Activated CD4-positive, alpha-beta T cell treated with anti-CD3 and anti-CD28 coated beads, Interleukin-2, amount 10 ng/mL, durations not matched to agents 7 days and 5 days (primary cell): ENCODE measurements at regions not wholly inside any gene's neighbourhood (a gene's known extent, or its start where the extent isn't known, plus 50 kb on each side); places are given as distances from the start of the nearest gene placed in this dataset.

Experiments used
- CTCF ChIA-PET: fragments of 350-600 bp; sonication (Branson Sonifier 250); formaldehyde crosslinking; loops from one replicate; lab custom pipeline; 2021; ENCODE audit warnings: antibody characterized with exemption; lab: Charles Lee
- POLR2A ChIA-PET: fragments of 350-600 bp; sonication (Branson Sonifier 250); formaldehyde crosslinking; loops from one replicate; lab custom pipeline; 2021; ENCODE audit warnings: antibody characterized with exemption; lab: Charles Lee
- DNase-seq: peaks from one replicate; pipeline ENCODE4 v3.0.0-alpha.2; 2020
- H3K27ac Mint-ChIP-seq: one replicate; pipeline ENCODE4 v1.8.0; 2021; ENCODE audit warnings: mild to moderate bottlenecking, moderate library complexity, mixed read lengths
- H3K27me3 Mint-ChIP-seq: one replicate; pipeline ENCODE4 v1.8.0; 2021; ENCODE audit warnings: mixed read lengths
- H3K36me3 Mint-ChIP-seq: one replicate; pipeline ENCODE4 v1.8.0; 2021; ENCODE audit warnings: low read depth, mixed read lengths
- H3K4me1 Mint-ChIP-seq: one replicate; pipeline ENCODE4 v1.8.0; 2021; ENCODE audit warnings: mixed read lengths
- H3K4me3 Mint-ChIP-seq: one replicate; pipeline ENCODE4 v1.8.0; 2021; ENCODE audit warnings: mild to moderate bottlenecking, moderate library complexity, mixed read lengths
- H3K9me3 Mint-ChIP-seq: one replicate; pipeline ENCODE4 v1.8.0; 2021; ENCODE audit warnings: mixed read lengths

- Mint-ChIP-seq H3K4me1 (no peaks in the 10 kb centered on the region), H3K27me3 (no peaks in the 10 kb centered on the region), H3K4me3 (no peak overlapping the region), H3K27ac (no peak overlapping the region), H3K9me3 (no peaks in the 10 kb centered on the region), H3K36me3 (no peaks in the 10 kb centered on the region)
- ChIA-PET POLR2A (interaction anchor here (0.6 kb wide), 1 partner anchor 14 kb away, joined by 4 read pairs; no protein-coding TSS in a partner anchor), CTCF (no interaction called here)
- no peak for DNase-seq
These were observed 454.7 kb downstream of the CBLN2 start for GRCh38 chr18:72089432-72089831.

- Mint-ChIP-seq H3K36me3 (no peaks in the 10 kb centered on the region), H3K4me3 (no peak overlapping the region), H3K27ac (no peak overlapping the region), H3K27me3 (no peaks in the 10 kb centered on the region), H3K4me1 (no peaks in the 10 kb centered on the region), H3K9me3 (no peaks in the 10 kb centered on the region)
- CTCF ChIA-PET, result no interaction called here
- POLR2A ChIA-PET, result no interaction called here
- DNase-seq, result no peak
These were observed 457.7 kb downstream of the CBLN2 start for GRCh38 chr18:72086421-72086820.

- ChIA-PET CTCF (no interaction called here), POLR2A (interaction anchor here (0.6 kb wide), 1 partner anchor 14 kb away, joined by 4 read pairs; no protein-coding TSS in a partner anchor)
- Mint-ChIP-seq H3K4me3 (no peak overlapping the region), H3K4me1 (no peaks in the 10 kb centered on the region), H3K27me3 (no peaks in the 10 kb centered on the region), H3K9me3 (peaks cover 3% of the 10 kb centered on the region), H3K36me3 (no peaks in the 10 kb centered on the region), H3K27ac (no peak overlapping the region)
- DNase-seq, result no peak
These were observed 469.1 kb downstream of the CBLN2 start for GRCh38 chr18:72075040-72075439.

GRCh38 chr18:72063001-72063400 lies 481.1 kb downstream of the CBLN2 start:
- no peaks in the 10 kb centered on the region for H3K36me3 Mint-ChIP-seq
- POLR2A ChIA-PET, result no interaction called here
- CTCF ChIA-PET, result no interaction called here
- no peaks in the 10 kb centered on the region for H3K9me3 Mint-ChIP-seq
- no peak overlapping the region for H3K4me3 Mint-ChIP-seq
- no peaks in the 10 kb centered on the region for H3K27me3 Mint-ChIP-seq
- H3K27ac Mint-ChIP-seq, result no peak overlapping the region
- H3K4me1 Mint-ChIP-seq, result no peaks in the 10 kb centered on the region
- no peak for DNase-seq

- ChIA-PET POLR2A (no interaction called here), CTCF (no interaction called here)
- Mint-ChIP-seq H3K9me3 (no peaks in the 10 kb centered on the region), H3K27ac (no peak overlapping the region), H3K4me3 (no peak overlapping the region), H3K36me3 (no peaks in the 10 kb centered on the region), H3K27me3 (no peaks in the 10 kb centered on the region), H3K4me1 (no peaks in the 10 kb centered on the region)
- DNase-seq, result no peak
These were observed 485.3 kb downstream of the CBLN2 start for GRCh38 chr18:72058851-72059250.

- POLR2A ChIA-PET, result no interaction called here
- Mint-ChIP-seq H3K4me3 (no peak overlapping the region), H3K36me3 (no peaks in the 10 kb centered on the region), H3K4me1 (no peaks in the 10 kb centered on the region), H3K27me3 (no peaks in the 10 kb centered on the region), H3K27ac (no peak overlapping the region), H3K9me3 (no peaks in the 10 kb centered on the region)
- DNase-seq, result no peak
- CTCF ChIA-PET, result no interaction called here
These were observed 488.0 kb downstream of the CBLN2 start for GRCh38 chr18:72056171-72056570.

- POLR2A ChIA-PET, result no interaction called here
- Mint-ChIP-seq H3K27me3 (no peaks in the 10 kb centered on the region), H3K4me1 (no peaks in the 10 kb centered on the region), H3K9me3 (no peaks in the 10 kb centered on the region), H3K4me3 (no peak overlapping the region), H3K27ac (no peak overlapping the region), H3K36me3 (no peaks in the 10 kb centered on the region)
- CTCF ChIA-PET, result no interaction called here
- no peak for DNase-seq
These were observed 502.7 kb downstream of the CBLN2 start for GRCh38 chr18:72041313-72042032.

- CTCF ChIA-PET, result no interaction called here
- Mint-ChIP-seq H3K27me3 (no peaks in the 10 kb centered on the region), H3K27ac (no peak overlapping the region), H3K36me3 (no peaks in the 10 kb centered on the region), H3K9me3 (peaks cover 3% of the 10 kb centered on the region), H3K4me3 (no peak overlapping the region), H3K4me1 (no peaks in the 10 kb centered on the region)
- no peak for DNase-seq
- POLR2A ChIA-PET, result no interaction called here
These were observed 530.7 kb downstream of the CBLN2 start for GRCh38 chr18:72013427-72013850.

- Mint-ChIP-seq H3K36me3 (no peaks in the 10 kb centered on the region), H3K4me3 (no peak overlapping the region), H3K27ac (no peak overlapping the region), H3K9me3 (no peaks in the 10 kb centered on the region), H3K27me3 (no peaks in the 10 kb centered on the region), H3K4me1 (no peaks in the 10 kb centered on the region)
- POLR2A ChIA-PET, result no interaction called here
- CTCF ChIA-PET, result interaction anchor here (0.6 kb wide), 1 partner anchor 36 kb away, joined by 3 read pairs; no protein-coding TSS in a partner anchor
- DNase-seq, result no peak
These were observed 545.5 kb downstream of the CBLN2 start for GRCh38 chr18:71998547-71999097.

GRCh38 chr18:71995904-71996465 lies 548.2 kb downstream of the CBLN2 start:
- Mint-ChIP-seq H3K9me3 (no peaks in the 10 kb centered on the region), H3K27ac (no peak overlapping the region), H3K4me3 (no peak overlapping the region), H3K27me3 (no peaks in the 10 kb centered on the region), H3K4me1 (no peaks in the 10 kb centered on the region), H3K36me3 (no peaks in the 10 kb centered on the region)
- ChIA-PET CTCF (no interaction called here), POLR2A (no interaction called here)
- no peak for DNase-seq

- POLR2A ChIA-PET, result no interaction called here
- H3K4me1 Mint-ChIP-seq, result no peaks in the 10 kb centered on the region
- H3K27ac Mint-ChIP-seq, result no peak overlapping the region
- CTCF ChIA-PET, result no interaction called here
- no peak for DNase-seq
- no peaks in the 10 kb centered on the region for H3K36me3 Mint-ChIP-seq
- H3K9me3 Mint-ChIP-seq, result no peaks in the 10 kb centered on the region
- H3K27me3 Mint-ChIP-seq, result no peaks in the 10 kb centered on the region
- H3K4me3 Mint-ChIP-seq, result no peak overlapping the region
These were observed 549.9 kb downstream of the CBLN2 start for GRCh38 chr18:71994273-71994672.

GRCh38 chr18:71989616-71990015 lies 554.5 kb downstream of the CBLN2 start:
- Mint-ChIP-seq H3K27ac (no peak overlapping the region), H3K4me1 (no peaks in the 10 kb centered on the region), H3K27me3 (no peaks in the 10 kb centered on the region), H3K4me3 (no peak overlapping the region), H3K9me3 (no peaks in the 10 kb centered on the region), H3K36me3 (no peaks in the 10 kb centered on the region)
- CTCF ChIA-PET, result no interaction called here
- POLR2A ChIA-PET, result interaction anchor here (0.6 kb wide), 1 partner anchor 329 kb away, joined by 5 read pairs; no protein-coding TSS in a partner anchor
- DNase-seq, result no peak

GRCh38 chr18:71986351-71987050 lies 557.6 kb downstream of the CBLN2 start:
- H3K4me1 Mint-ChIP-seq, result no peaks in the 10 kb centered on the region
- ChIA-PET POLR2A (no interaction called here), CTCF (no interaction called here)
- DNase-seq, result no peak
- no peaks in the 10 kb centered on the region for H3K27me3 Mint-ChIP-seq
- no peak overlapping the region for H3K4me3 Mint-ChIP-seq
- no peaks in the 10 kb centered on the region for H3K36me3 Mint-ChIP-seq
- H3K9me3 Mint-ChIP-seq, result no peaks in the 10 kb centered on the region
- no peak overlapping the region for H3K27ac Mint-ChIP-seq
